ENCODE measurements at regions not wholly inside any gene's neighbourhood (a gene's known extent, or its start where the extent isn't known, plus 50 kb on each side); places are given as distances from the start of the nearest gene placed in this dataset.

DNA sequence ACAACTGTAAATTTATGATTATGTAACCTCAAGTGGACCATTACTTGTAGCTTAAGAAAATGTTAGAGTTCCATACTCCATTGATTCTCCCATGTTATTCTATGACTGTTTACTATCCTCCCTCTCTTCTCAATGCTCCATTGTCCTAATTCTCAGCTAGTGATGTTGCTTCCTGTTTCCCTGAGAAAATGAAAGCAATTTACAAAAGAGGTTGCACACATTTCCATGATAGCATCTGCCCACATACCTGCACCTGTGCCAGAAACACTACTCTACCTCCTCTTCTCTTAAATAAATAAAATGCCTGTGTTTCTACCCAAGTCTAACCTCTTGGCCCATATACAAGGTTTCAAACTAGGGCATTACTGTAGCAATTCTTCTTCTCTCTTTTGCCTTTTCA, 1620.9 kb downstream of the FAM181B start:
- Histone ChIP-seq H3K27ac (ENCODE audit: low read depth, low read length, poor library complexity, severe bottlenecking) (no peak overlapping the region), H3K4me3 (ENCODE audit: low read depth, low read length, poor library complexity, severe bottlenecking) (no peak overlapping the region), H3K27me3 (ENCODE audit: insufficient read depth, low read length) (no peaks in the 10 kb centered on the region), H3K9me3 (ENCODE audit: low read length) (no peaks in the 10 kb centered on the region), H3K9me2 (ENCODE audit: low read depth, low read length) (no peaks in the 10 kb centered on the region), H2AFZ (ENCODE audit: low read length) (no peak overlapping the region), H4K20me1 (ENCODE audit: insufficient read depth, low read length) (no peaks in the 10 kb centered on the region), H3K4me2 (ENCODE audit: low read length) (no peak overlapping the region), H3F3A (ENCODE audit: insufficient read depth, low read length) (no peaks in the 10 kb centered on the region), H3K9ac (ENCODE audit: low read length) (no peak overlapping the region), H3K36me3 (ENCODE audit: insufficient read depth, low read length) (no peaks in the 10 kb centered on the region), H3K4me1 (ENCODE audit: insufficient read depth, low read length, severe bottlenecking) (no peaks in the 10 kb centered on the region), H3K79me2 (ENCODE audit: insufficient read depth, low read length) (no peaks in the 10 kb centered on the region)
- no peak for TF ChIP-seq EZH2 (IDR thresholded peaks at IDR 0.05; ENCODE audit: borderline replicate concordance, low read length)

GRCh38 chr11:81104051-81104450, 1629.6 kb downstream of the FAM181B start:
- no peak overlapping the region for H3K4me2 ChIP-seq (ENCODE audit: low read length)
- no peak overlapping the region for H3K9ac ChIP-seq (ENCODE audit: low read length)

GRCh38 chr11:81098471-81098870, 1635.2 kb downstream of the FAM181B start:
- H4K20me1 ChIP-seq (ENCODE audit: insufficient read depth, low read length): no peaks in the 10 kb centered on the region
- no peaks in the 10 kb centered on the region for H3K9me2 ChIP-seq (ENCODE audit: low read depth, low read length)
- H3K9me3 ChIP-seq (ENCODE audit: low read length): no peaks in the 10 kb centered on the region
- H3K79me2 ChIP-seq (ENCODE audit: insufficient read depth, low read length): no peaks in the 10 kb centered on the region
- no peak overlapping the region for H3K9ac ChIP-seq (ENCODE audit: low read length)
- H3K27ac ChIP-seq (ENCODE audit: low read depth, low read length, poor library complexity, severe bottlenecking): no peak overlapping the region
- no peaks in the 10 kb centered on the region for H3K4me1 ChIP-seq (ENCODE audit: insufficient read depth, low read length, severe bottlenecking)
- no peak overlapping the region for H2AFZ ChIP-seq (ENCODE audit: low read length)
- H3K27me3 ChIP-seq (ENCODE audit: insufficient read depth, low read length): no peaks in the 10 kb centered on the region
- H3K4me2 ChIP-seq (ENCODE audit: low read length): no peak overlapping the region
- no peaks in the 10 kb centered on the region for H3K36me3 ChIP-seq (ENCODE audit: insufficient read depth, low read length)
- no peak overlapping the region for H3K4me3 ChIP-seq (ENCODE audit: low read depth, low read length, poor library complexity, severe bottlenecking)
- no peaks in the 10 kb centered on the region for H3F3A ChIP-seq (ENCODE audit: insufficient read depth, low read length)
- TF ChIP-seq EZH2 (IDR thresholded peaks at IDR 0.05; ENCODE audit: borderline replicate concordance, low read length): no peak
- TF ChIP-seq, protein P1, sequence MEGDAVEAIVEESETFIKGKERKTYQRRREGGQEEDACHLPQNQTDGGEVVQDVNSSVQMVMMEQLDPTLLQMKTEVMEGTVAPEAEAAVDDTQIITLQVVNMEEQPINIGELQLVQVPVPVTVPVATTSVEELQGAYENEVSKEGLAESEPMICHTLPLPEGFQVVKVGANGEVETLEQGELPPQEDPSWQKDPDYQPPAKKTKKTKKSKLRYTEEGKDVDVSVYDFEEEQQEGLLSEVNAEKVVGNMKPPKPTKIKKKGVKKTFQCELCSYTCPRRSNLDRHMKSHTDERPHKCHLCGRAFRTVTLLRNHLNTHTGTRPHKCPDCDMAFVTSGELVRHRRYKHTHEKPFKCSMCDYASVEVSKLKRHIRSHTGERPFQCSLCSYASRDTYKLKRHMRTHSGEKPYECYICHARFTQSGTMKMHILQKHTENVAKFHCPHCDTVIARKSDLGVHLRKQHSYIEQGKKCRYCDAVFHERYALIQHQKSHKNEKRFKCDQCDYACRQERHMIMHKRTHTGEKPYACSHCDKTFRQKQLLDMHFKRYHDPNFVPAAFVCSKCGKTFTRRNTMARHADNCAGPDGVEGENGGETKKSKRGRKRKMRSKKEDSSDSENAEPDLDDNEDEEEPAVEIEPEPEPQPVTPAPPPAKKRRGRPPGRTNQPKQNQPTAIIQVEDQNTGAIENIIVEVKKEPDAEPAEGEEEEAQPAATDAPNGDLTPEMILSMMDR (IDR thresholded peaks at IDR 0.05; ENCODE audit: low read length): no peak

More at GRCh38 chr11:81104051-81104450, 1629.6 kb downstream of the FAM181B start:
- H2AFZ ChIP-seq (ENCODE audit: low read length): no peak overlapping the region
- no peaks in the 10 kb centered on the region for H4K20me1 ChIP-seq (ENCODE audit: insufficient read depth, low read length)
- H3K27ac ChIP-seq (ENCODE audit: low read depth, low read length, poor library complexity, severe bottlenecking): no peak overlapping the region
- no peaks in the 10 kb centered on the region for H3K9me3 ChIP-seq (ENCODE audit: low read length)
- no peaks in the 10 kb centered on the region for H3K9me2 ChIP-seq (ENCODE audit: low read depth, low read length)
- H3K27me3 ChIP-seq (ENCODE audit: insufficient read depth, low read length): no peaks in the 10 kb centered on the region
- no peaks in the 10 kb centered on the region for H3K4me1 ChIP-seq (ENCODE audit: insufficient read depth, low read length, severe bottlenecking)
- H3K4me3 ChIP-seq (ENCODE audit: low read depth, low read length, poor library complexity, severe bottlenecking): no peak overlapping the region
- H3K79me2 ChIP-seq (ENCODE audit: insufficient read depth, low read length): no peaks in the 10 kb centered on the region
- TF ChIP-seq EZH2 (IDR thresholded peaks at IDR 0.05; ENCODE audit: borderline replicate concordance, low read length): no peak
- TF ChIP-seq, protein P1 (IDR thresholded peaks at IDR 0.05; ENCODE audit: low read length): no peak
- no peaks in the 10 kb centered on the region for H3F3A ChIP-seq (ENCODE audit: insufficient read depth, low read length)
- no peaks in the 10 kb centered on the region for H3K36me3 ChIP-seq (ENCODE audit: insufficient read depth, low read length)

GRCh38 chr11:81092522-81092921, 1641.1 kb downstream of the FAM181B start:
- H4K20me1 ChIP-seq (ENCODE audit: insufficient read depth, low read length): no peaks in the 10 kb centered on the region
- no peak for TF ChIP-seq EZH2 (IDR thresholded peaks at IDR 0.05; ENCODE audit: borderline replicate concordance, low read length)
- TF ChIP-seq, protein P1 (IDR thresholded peaks at IDR 0.05; ENCODE audit: low read length): no peak

More at GRCh38 chr11:81092522-81092921, 1641.1 kb downstream of the FAM181B start:
- Histone ChIP-seq H3K9me3 (ENCODE audit: low read length) (no peaks in the 10 kb centered on the region), H3K4me2 (ENCODE audit: low read length) (no peak overlapping the region), H3K9me2 (ENCODE audit: low read depth, low read length) (no peaks in the 10 kb centered on the region), H3K27ac (ENCODE audit: low read depth, low read length, poor library complexity, severe bottlenecking) (no peak overlapping the region), H3K4me3 (ENCODE audit: low read depth, low read length, poor library complexity, severe bottlenecking) (no peak overlapping the region), H3F3A (ENCODE audit: insufficient read depth, low read length) (no peaks in the 10 kb centered on the region), H2AFZ (ENCODE audit: low read length) (no peak overlapping the region), H3K4me1 (ENCODE audit: insufficient read depth, low read length, severe bottlenecking) (no peaks in the 10 kb centered on the region), H3K36me3 (ENCODE audit: insufficient read depth, low read length) (no peaks in the 10 kb centered on the region), H3K9ac (ENCODE audit: low read length) (no peak overlapping the region), H3K79me2 (ENCODE audit: insufficient read depth, low read length) (no peaks in the 10 kb centered on the region), H3K27me3 (ENCODE audit: insufficient read depth, low read length) (no peaks in the 10 kb centered on the region)

Data from OCI-LY1 (cell line).